Thoracic aorta (tissue), 2 donors: ENCODE measurements at regions not wholly inside any gene's neighbourhood (a gene's known extent, or its start where the extent isn't known, plus 50 kb on each side); places are given as distances from the start of the nearest gene placed in this dataset.
A peak's percentile ranks its signal among the peaks of the same experiment; 100 is the strongest.

Experiments
- ATAC-seq: fragments of 150-250 bp; one replicate; pipeline ENCODE4 v1.8.0; 2017; ENCODE audit warnings: low read depth; ENCODE audit not compliant: insufficient number of reproducible peaks, low FRiP score
- DNase-seq: peaks from one replicate; pipeline ENCODE4 v3.0.0-alpha.2; 2020; ENCODE audit warnings: low spot score
- H3K27ac ChIP-seq, 2 donors: fragments of 200-600 bp; sonication (generic); 1 replicate in 1 of 2; 2 replicates in 1 of 2; pipeline ENCODE4 v1.5.1; 2016; ENCODE audit warnings: mild to moderate bottlenecking in 2 of 2, moderate library complexity in 2 of 2
- H3K27me3 ChIP-seq: fragments of 200-600 bp; sonication (generic); replicated peaks from 2 replicates; pipeline ENCODE4 v1.6.0; 2016; ENCODE audit warnings: mild to moderate bottlenecking; ENCODE audit not compliant: insufficient read depth
- H3K36me3 ChIP-seq: fragments of 200-600 bp; sonication (generic); one replicate; pipeline ENCODE4 v1.5.1; 2016
- H3K4me1 ChIP-seq, 2 donors: fragments of 200-600 bp; sonication (generic); 1 replicate in 1 of 2; 2 replicates in 1 of 2; pipeline versions ENCODE4 v1.5.1 to v1.6.0; 2016; ENCODE audit warnings: low read depth in 2 of 2, mild to moderate bottlenecking in 1 of 2; ENCODE audit not compliant: control insufficient read depth in 1 of 2
- H3K4me3 ChIP-seq: fragments of 200-600 bp; sonication (generic); 2 replicates; pipeline ENCODE4 v1.5.1; 2016; ENCODE audit warnings: mild to moderate bottlenecking
- H3K9me3 ChIP-seq: fragments of 200-600 bp; sonication (generic); 2 replicates; pipeline ENCODE4 v1.5.1; 2016
- CTCF ChIP-seq: fragments of 200-600 bp; sonication (generic); IDR thresholded peaks from one replicate; pipeline ENCODE4 v1.5.1; 2019; ENCODE audit warnings: antibody characterized with exemption

- Histone ChIP-seq H3K27ac (no peak overlapping the region), H3K9me3 (no peaks in the 10 kb centered on the region), H3K36me3 (no peaks in the 10 kb centered on the region), H3K4me3 (no peak overlapping the region), H3K27me3 (no peaks in the 10 kb centered on the region), H3K4me1 (no peaks in the 10 kb centered on the region)
- no peak for DNase-seq
- TF ChIP-seq CTCF, result no peak
- no peak for ATAC-seq
Observed at GRCh38 chr5:152704286-152704685, 299.2 kb upstream of the NMUR2 start.

DNA sequence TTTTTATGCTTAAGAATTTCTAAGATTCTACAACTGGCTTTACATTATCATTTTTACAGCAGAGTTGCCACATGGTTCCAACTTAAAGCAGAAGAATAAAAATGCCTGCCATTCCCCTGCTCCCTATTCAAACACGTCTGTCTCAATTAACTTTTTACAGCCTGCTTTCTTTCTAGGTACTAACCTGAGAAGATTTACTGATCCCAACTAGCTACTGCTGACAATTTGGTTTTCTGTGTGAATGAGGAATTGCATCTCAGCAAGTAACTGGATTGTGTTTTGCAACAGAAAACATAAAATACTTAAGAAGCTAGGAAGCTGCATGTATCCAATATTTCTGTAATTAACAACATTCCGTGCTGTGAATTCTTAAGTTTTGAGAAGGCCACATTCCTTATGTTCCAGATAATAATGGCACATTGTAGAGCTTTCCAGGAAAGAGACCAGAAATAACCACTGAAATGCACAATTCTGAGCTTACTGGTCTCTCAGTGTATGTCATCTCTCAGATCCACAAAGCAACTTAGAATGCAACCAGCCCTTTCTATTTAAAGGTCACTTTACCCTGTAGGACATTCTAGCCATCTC, 306.8 kb upstream of the NMUR2 start:
- H3K9me3 ChIP-seq, result no peaks in the 10 kb centered on the region
- no peaks in the 10 kb centered on the region for H3K36me3 ChIP-seq
- ATAC-seq (no peak), DNase-seq (no peak)
- no peaks in the 10 kb centered on the region for H3K27me3 ChIP-seq
- no peak for TF ChIP-seq CTCF
- peak overlapping the region in 1 of 2 donors; percentile 23 for H3K27ac ChIP-seq
- no peak overlapping the region for H3K4me3 ChIP-seq
- H3K4me1 ChIP-seq, result peaks cover 9 to 11% of the 10 kb centered on the region in 2 donors

DNA sequence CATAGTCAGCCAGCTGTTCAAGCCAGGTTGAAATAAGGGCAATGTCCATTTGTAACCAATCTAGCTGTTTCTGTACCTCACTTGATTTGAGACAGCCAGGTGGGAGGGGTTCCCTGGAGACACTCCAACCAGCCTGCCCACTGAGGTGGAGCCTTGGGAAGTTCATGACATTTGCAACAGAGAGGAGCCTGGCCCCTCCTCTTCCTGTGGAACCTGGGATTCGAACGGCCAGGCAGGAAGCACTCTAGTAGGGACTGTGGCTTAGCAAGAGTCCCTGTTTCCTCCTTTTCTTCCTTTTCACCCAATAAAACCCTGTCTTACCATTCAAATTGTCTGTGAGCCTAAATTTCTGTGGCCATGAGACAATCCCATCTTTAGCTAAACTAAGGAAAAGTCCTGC, 312.3 kb upstream of the NMUR2 start:
- TF ChIP-seq CTCF, result no peak
- Histone ChIP-seq H3K27ac (no peak overlapping the region), H3K27me3 (no peaks in the 10 kb centered on the region), H3K36me3 (no peaks in the 10 kb centered on the region), H3K4me3 (no peak overlapping the region), H3K9me3 (peaks cover 7% of the 10 kb centered on the region), H3K4me1 (peaks cover 0 to 14% of the 10 kb centered on the region in 2 donors)
- ATAC-seq (no peak), DNase-seq (no peak)

- Histone ChIP-seq H3K9me3 (peaks cover 15% of the 10 kb centered on the region), H3K27me3 (no peaks in the 10 kb centered on the region), H3K4me1 (peaks cover 0 to under 1% of the 10 kb centered on the region in 2 donors), H3K4me3 (no peak overlapping the region), H3K36me3 (no peaks in the 10 kb centered on the region), H3K27ac (no peak overlapping the region)
- no peak for TF ChIP-seq CTCF
- ATAC-seq (no peak), DNase-seq (no peak)
Observed at GRCh38 chr5:152723482-152723881, 318.4 kb upstream of the NMUR2 start.

DNA sequence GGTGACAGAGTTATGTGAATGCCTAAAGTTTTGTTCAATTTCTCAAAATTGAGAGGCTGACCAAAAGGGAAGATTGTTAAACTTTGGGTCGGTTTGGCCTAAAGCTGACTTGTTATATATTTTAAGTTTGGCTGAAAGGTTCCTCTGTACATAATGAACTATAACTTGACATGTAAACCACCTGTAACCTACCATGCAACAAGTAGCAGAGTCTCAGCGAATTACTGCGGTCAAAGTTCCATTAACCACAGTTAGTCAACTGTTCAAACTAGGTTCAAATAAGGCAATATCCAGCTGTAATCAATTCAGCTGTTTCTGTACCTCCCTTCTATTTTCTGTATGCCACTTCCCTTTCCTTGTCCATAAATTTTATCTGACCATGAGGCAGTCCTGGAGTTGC, 325.1 kb upstream of the NMUR2 start:
- H3K36me3 ChIP-seq, result no peaks in the 10 kb centered on the region
- TF ChIP-seq CTCF, result no peak
- H3K4me3 ChIP-seq, result no peak overlapping the region
- no peaks in the 10 kb centered on the region for H3K9me3 ChIP-seq
- no peaks in the 10 kb centered on the region for H3K27me3 ChIP-seq
- DNase-seq, result no peak
- H3K4me1 ChIP-seq, result no peaks in the 10 kb centered on the region
- H3K27ac ChIP-seq, result no peak overlapping the region
- ATAC-seq, result no peak
